GM12865 (cell line): ENCODE measurements at regions not wholly inside any gene's neighbourhood (a gene's known extent, or its start where the extent isn't known, plus 50 kb on each side); places are given as distances from the start of the nearest gene placed in this dataset.
"Not testable (repeated sequence)": the region's sequence is repeated elsewhere in the genome, so short reads cannot be mapped to it uniquely, and the experiment has no call there.

Experiments
- DNase-seq: peaks from one replicate; pipeline ENCODE4 v3.0.0; 2010; ENCODE audit warnings: low read depth
- H3K4me3 ChIP-seq: 2 replicates; pipeline ENCODE4 v1.5.1; 2011; ENCODE audit warnings: mild to moderate bottlenecking, low read depth, low read length, control low read depth
- TF ChIP-seq, protein P1 (sequence below): IDR thresholded peaks from 2 replicates; pipeline ENCODE4 v1.5.1; 2011; ENCODE audit warnings: low read length, control low read depth, low read depth, inconsistent platforms; ENCODE audit not compliant: insufficient read depth; ENCODE audit errors: missing control alignments

DNA sequence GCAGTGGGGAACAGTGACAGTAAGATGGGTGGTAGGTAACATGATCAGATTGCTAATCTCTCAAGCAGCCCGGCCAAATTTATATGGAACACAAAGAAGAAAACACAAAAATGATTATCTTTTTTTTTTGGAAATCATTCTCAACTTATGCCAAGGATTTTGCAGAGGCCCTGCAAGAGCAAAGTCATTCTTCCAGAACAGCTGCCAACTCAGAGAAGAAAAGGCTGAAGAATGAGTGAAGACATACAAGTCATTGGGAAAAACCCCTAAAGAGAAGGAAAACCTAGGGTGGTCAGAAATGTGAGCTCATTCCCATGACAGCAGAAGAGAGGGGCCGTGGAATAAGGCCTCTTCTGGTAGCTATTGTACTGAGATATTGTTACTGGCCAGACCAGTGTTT is 246.7 kb downstream of the SHOX2 start:
- TF ChIP-seq, protein P1, sequence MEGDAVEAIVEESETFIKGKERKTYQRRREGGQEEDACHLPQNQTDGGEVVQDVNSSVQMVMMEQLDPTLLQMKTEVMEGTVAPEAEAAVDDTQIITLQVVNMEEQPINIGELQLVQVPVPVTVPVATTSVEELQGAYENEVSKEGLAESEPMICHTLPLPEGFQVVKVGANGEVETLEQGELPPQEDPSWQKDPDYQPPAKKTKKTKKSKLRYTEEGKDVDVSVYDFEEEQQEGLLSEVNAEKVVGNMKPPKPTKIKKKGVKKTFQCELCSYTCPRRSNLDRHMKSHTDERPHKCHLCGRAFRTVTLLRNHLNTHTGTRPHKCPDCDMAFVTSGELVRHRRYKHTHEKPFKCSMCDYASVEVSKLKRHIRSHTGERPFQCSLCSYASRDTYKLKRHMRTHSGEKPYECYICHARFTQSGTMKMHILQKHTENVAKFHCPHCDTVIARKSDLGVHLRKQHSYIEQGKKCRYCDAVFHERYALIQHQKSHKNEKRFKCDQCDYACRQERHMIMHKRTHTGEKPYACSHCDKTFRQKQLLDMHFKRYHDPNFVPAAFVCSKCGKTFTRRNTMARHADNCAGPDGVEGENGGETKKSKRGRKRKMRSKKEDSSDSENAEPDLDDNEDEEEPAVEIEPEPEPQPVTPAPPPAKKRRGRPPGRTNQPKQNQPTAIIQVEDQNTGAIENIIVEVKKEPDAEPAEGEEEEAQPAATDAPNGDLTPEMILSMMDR, result no peak
- no peak overlapping the region for H3K4me3 ChIP-seq
- no peak for DNase-seq

DNA sequence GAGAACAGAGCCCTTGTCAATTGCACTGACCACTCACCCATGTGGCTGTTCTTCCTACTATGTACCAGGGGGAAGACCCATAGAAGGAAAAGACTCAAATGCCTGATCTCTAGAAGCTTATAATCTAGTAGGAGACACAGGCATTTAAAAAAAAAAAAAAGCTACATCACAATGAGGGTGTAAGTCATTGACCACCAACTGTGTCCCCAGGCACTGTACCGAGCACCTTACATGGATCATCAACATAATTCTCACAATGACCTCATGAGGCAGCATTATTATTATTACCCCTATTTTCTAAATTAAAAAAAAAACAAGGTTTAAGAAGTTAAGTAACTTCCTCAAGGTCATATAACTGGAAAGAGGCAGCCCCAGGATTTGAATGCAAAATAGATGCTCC is 247.4 kb downstream of the SHOX2 start:
- DNase-seq, result no peak
- H3K4me3 ChIP-seq, result no peak overlapping the region
- TF ChIP-seq, protein P1, result no peak

DNA sequence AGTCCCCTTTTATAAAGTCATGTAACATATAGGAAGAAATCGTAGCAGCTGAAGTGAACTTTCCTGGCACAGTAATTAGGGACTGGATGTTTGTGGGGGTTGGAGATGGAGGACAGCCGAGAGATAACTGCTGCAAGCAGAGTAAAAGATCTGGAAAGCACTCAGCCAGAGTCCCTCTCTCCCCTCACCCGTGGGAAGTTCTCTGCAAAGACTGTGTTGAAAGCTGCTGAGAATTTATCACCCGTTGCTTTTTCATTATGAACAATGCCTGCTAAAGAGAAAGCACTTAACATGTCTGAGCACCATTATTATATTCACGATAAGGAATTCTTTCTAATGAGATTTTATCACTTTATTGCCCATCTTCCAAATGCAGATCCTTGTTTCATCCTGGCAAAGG is 248.8 kb downstream of the SHOX2 start:
- DNase-seq, result no peak
- H3K4me3 ChIP-seq, result no peak overlapping the region
- TF ChIP-seq, protein P1, result no peak

DNA sequence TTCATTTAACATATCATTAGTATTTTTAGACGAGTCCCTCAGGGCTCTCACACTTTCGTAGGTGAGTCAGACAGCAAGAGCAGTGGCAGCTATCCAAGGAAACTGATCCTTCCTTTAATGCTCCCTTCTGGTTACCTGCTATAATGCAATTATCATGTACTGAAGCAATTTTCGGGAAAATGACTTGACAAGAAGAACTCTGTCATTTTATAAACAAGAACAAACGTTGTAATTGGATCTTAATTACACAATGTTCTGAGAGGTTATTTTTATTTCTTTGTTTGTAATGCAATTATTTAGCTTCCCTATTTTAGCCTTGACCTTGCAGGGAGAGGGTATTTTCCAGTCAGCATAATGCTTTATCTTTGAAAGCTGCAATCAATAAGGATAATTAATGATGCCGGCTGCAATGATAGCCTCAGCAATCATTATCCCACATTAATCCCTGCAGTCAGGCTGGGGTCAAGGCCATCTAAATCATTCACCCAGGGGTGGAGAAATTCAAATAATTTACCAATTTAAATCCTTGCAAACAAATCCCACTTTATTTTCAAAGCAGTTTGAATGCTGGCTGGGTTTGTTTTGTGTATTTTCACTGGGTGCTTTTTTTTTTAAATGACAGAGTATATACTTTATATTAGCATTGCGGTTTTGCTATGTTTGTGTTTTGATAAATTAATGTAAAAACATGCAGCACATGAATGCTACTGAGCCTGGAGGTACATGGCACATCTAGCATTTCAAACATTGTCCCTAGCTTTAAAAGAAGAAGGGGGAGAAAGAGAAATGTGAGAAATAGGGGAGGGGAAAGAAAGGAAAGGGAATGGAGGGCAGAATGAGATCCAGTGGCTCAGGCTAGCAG is 249.9 kb downstream of the SHOX2 start:
- TF ChIP-seq, protein P1, result no peak
- no peak overlapping the region for H3K4me3 ChIP-seq
- DNase-seq, result no peak

DNA sequence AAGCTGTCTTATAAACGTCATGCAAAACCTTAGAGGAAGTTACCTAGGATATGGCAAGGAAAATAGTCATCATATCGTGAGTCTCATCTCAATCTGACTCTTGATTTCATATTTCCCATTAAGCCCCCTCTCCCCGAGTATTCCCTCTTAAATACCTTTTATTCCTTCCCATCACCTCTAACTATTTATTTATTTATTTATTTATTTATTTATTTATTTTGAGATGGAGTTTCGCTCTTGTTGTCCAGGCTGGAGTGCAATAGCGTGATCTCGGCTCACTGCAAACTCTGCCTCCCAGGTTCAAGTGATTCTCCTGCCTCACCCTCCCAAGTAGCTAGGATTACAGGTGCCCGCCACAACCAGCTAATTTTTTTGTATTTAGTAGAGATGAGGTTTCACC is 260.4 kb downstream of the SHOX2 start:
- not testable (repeated sequence) for DNase-seq, H3K4me3 ChIP-seq

DNA sequence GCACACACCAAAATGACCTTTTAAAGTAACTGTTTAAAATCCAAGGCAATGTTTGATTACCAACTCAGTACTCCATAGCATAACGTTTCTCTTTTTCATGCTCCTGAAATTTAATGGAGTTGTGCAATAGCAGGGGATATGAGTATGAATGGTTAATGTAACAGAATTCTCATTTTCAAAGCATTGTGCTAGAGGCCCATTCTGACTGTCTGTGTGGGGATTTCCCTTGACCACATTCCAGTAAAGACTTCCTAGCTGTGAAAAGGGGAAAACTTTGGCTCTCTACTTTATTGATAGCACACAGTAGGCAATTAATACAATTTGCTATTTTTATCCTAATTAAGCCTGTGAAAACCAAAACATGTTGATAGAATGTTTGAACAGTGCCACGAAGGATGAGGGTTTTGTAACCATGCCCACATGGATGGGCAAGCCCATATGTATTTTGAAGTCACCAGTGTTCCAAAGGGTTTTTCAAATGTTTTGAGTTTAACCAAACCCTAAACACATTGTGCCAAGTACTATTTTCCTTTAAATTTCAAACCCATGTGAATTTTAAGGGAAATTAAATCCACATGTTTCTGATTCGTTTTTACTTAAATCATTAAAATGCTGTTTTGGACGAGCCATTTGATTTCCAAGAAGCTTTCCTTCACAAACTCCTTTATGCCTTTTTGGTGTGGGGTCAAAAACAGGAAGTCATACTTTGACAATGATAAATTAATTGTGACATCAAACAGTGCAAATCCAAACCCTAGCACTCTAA is 261.2 kb downstream of the SHOX2 start:
- DNase-seq, result no peak
- no peak overlapping the region for H3K4me3 ChIP-seq
- TF ChIP-seq, protein P1, result no peak

DNA sequence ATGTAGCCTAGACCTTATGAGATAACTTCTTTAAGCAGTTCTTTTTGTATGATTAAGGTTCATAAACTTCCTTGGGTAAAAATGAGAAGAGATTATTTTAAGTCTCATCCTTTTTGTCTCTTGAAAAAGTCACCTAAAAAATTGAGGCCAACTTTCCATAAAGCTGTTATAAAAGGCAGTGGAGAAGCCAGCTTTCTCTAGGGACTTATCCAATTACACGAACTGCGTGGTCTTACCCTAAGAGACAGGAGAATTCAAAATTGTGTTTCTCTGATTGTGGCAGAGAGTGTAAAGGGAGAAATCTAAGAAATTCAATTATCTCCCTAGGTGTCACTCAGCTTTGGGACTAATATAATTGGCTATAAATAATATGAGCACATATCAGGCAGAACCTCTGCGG is 262.0 kb downstream of the SHOX2 start:
- no peak for DNase-seq
- TF ChIP-seq, protein P1, result no peak
- no peak overlapping the region for H3K4me3 ChIP-seq
